ENCODE measurements at regions not wholly inside any gene's neighbourhood (a gene's known extent, or its start where the extent isn't known, plus 50 kb on each side); places are given as distances from the start of the nearest gene placed in this dataset.
"Not testable (repeated sequence)": the region's sequence is repeated elsewhere in the genome, so short reads cannot be mapped to it uniquely, and the experiment has no call there.

DNA sequence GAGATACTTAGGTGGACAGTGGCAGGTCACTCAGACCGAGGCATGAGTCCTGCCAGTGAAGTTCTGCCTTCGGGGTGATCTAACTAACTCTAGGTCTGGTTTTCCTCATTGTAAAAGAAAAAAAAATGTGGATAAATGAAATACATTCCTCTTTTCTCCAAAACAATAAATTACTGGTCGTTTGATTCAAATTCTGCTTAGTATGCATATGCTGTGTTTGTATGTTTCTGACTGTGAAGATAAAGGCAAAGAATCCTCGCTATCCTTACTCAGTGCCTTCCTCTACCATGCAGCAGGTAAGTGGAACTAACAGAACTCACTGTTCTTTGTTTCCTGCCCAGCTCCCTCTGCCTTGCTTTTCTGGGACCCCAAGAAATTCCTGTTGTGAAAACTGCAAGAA, 330.1 kb downstream of the SUCLG1 start:
- no peak for DNase-seq

DNA sequence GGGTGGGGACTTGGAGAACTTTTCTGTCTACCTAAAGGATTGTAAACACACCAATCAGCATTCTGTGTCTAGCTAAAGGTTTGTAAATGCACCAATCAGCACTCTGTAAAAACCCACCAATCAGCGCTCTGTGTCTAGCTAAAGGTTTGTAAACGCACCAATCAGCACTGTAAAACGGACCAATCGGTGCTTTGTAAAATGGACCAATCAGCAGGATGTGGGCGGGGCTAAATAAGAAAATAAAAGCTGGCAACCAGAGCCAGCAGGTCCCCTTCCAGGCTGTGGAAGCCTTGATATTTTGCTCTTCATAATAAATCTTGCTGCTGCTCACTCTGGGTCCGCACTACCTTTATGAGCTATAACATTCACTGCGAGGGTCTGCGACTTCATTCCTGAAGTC, 331.3 kb downstream of the SUCLG1 start:
- DNase-seq = not testable (repeated sequence)

DNA sequence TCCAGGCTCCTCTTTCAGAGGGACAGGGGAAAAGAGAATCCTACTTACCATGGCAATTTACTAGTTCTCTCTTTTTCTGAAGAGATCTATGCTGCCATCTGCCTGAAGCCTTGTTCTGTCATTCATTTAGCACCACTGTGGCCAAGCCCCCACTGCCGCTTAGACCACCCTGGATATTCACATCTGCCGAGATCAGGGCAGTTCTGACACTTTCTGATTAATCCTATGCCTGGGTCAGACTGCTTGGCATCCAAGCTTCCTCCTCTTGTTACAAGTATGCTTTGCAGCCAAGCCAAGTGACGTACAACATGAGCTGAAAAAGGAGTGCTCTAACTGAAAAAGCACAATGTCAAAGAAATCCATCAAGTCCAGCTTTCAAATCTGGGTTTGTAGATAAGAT, 332.6 kb downstream of the SUCLG1 start:
- no peak for DNase-seq

GRCh38 chr2:84126084-84126483, 333.0 kb downstream of the SUCLG1 start:
- no peak for DNase-seq

DNA sequence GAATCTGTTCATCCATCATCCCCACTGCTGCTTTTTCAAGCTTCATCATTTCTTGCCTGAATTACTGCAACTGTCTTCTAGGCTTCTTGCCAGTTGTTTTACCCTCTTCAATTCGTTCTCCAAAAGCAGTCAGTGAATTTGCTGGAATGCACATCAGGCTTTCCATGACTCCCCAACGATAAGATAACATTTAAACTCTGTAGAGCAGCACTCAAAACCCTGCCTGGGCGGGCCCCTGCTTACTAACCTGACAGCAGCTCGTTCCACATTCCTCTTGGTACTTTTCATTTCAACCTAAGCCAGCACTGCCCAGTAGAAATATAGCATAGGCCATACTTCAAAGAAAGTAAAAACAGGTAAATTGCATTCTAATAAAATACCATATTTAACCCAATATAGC, 342.9 kb downstream of the SUCLG1 start:
- DNase-seq = no peak

DNA sequence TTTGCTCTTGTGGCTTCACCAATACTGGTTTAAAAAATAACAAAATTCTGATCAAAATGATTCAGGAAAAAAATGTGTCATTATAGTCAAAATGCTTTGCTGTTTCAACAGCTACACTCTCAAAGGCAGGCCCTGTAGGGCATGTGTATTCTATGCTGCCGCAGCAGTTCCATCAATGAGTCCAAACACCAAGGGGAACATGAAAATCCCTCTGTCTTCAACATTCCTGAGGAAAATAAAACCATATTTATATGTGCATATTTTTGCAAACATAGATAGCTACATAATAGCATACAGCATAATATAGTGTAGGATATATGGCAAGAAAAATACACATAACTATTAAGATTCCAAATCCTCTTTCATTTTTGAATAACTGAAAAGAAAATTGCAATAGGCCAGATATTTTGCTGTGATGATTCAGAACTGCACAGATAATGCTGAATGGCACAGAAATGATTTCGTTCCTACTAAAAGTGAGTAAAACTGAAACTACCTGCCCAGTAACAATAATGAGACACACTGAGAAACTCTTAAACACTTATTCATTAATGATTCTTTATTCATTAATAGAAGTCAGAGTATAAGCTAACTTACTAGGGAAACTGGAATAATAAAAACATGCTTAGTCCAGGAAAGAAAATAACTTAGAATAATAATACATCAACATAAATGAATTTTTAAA, 343.8 kb downstream of the SUCLG1 start:
- no peak for DNase-seq

DNA sequence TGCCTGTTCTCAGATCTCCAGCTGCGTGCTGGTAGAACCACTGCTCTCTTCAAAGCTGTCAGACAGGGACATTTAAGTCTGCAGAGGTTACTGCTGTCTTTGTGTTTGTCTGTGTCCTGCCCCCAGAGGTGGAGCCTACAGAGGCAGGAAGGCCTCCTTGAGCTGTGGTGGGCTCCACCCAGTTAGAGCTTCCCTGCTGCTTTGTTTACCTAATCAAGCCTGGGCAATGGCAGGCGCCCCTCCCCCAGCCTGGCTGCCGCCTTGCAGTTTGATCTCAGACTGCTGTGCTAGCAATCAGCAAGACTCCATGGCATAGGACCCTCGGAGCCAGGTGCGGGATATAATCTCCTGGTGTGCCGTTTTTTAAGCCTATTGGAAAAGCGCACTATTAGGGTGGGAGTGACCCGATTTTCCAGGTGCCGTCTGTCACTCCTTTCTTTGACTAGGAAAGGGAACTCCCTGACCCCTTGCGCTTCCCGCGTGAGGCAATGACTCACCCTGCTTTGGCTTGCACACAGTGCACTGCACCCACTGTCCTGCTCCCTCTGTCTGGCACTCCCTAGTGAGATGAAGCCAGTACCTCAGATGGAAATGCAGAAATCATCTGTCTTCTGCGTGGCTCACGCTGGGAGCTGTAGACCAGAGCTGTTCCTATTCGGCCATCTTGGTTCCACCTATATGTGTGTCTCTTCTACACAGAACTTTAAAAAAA, 355.1 kb downstream of the SUCLG1 start:
- not testable (repeated sequence) for DNase-seq

DNA sequence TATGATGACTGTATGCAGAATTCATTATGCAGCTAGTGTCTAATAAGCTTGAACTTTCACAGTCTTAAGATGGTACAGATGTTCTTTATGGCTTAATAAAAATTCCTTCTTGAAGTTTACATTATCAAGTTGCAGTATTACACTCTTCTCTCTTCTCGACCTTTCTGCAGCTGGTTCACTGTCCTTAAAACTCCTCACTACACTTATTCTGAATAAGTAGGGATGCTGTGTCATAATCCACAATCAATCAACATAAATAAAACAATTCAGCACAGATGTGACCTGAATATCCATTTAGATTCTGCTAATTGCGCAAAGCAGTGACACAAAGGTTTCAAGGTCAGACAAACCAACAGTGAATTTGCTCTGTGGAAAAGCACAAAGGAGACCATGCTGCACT, 356.8 kb downstream of the SUCLG1 start:
- DNase-seq = no peak

GRCh38 chr2:84088656-84089055, 370.4 kb downstream of the SUCLG1 start:
- DNase-seq = no peak

GRCh38 chr2:84085562-84085961, 373.5 kb downstream of the SUCLG1 start:
- no peak for DNase-seq

- no peak for DNase-seq
These were observed 374.2 kb downstream of the SUCLG1 start for GRCh38 chr2:84084856-84085255.

GRCh38 chr2:84083984-84084383, 375.1 kb downstream of the SUCLG1 start:
- DNase-seq = no peak

- no peak for DNase-seq
These were observed 380.6 kb downstream of the SUCLG1 start for GRCh38 chr2:84078471-84078870.

GRCh38 chr2:84077496-84077895, 381.6 kb downstream of the SUCLG1 start:
- DNase-seq = peak; percentile 57 to 64

DNA sequence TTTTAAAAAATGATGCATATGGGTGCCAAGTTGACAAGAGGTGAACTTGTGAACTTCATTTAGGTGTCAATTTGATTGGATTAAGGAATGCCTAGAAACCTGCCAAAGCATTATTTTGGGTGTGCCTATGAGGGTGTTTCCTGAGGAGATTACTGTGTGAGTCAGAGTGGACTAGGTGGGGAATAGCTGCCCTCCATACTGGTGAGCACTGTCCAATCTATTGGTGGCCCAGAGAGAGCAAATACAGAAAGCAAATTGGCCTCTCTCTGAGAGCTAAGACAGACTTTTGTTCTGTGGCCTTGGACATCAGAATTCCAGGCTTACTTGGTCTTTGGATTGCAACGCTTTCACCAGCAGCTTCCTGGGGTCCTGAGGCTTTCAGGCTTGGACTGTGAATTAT, 388.0 kb downstream of the SUCLG1 start:
- DNase-seq = no peak

- DNase-seq = no peak
These were observed 393.2 kb downstream of the SUCLG1 start for GRCh38 chr2:84065857-84066256.

DNA sequence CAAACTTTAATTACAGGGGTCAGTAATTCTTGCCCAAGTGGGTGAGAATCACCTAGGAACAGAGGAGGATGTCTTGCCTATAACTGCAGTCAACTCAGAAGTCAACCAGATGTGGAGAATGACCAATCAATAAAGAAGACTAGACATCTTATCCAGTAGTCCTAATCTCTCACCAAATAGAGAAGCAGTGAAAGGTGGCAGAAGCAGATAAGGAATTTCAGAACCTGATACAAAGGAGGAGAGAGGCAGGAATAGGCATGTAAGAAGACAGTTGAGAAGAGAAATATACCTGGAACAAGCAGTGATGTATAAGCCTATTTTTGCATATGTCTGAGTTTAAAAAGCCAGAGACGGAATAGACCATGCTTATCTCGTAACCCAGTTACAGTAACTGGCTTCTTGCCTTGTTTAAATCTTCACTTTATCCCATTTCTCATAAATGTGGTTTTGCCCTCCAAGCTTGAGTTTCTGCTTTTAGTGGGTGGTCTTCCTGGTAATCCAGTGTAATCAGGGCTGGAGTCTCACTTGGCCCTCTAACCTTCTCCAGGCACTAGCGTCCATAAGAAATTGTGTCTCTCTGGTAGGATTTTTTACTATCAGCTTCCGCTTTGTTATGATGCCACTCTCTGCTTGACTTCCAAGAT, 401.0 kb downstream of the SUCLG1 start:
- no peak for DNase-seq

DNA sequence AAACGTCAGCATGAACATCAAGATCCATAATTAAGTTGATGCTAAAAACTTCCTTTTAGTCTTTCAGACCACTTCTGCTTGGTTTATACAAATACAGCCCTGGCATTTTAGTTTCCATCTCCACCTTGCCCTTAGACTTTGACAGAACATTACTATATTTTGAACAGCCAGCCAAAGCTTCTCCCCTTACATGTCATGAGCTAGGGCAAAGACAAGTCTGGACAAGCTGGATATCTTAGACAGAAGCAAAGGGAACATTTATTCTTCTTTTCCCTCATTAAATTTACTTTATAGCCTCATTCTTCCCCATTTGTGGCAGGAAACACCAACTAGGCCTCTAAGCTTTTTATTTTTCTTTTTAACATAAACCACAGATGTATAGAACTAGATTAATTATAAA, 403.3 kb downstream of the SUCLG1 start:
- DNase-seq = no peak

DNA sequence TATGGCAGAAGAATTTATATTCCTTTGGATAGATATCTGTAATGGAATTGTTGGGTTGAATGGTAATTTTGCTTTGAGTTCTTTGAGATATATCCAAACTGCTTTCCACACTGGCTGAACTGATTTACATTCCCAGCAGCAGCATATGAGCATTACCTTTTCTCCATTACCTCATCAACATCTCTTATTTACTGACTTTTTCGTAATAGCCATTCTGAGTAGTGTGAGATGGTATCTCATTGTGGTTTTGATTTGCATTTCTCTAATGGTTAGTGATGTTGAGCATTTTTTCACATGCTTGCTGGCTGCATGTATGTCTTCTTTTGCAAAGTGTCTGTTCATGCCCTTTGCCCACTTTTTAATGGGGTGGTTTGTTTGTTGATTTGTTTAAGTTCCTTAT, 404.5 kb downstream of the SUCLG1 start:
- DNase-seq = not testable (repeated sequence)

GRCh38 chr2:84052913-84053312, 406.2 kb downstream of the SUCLG1 start:
- DNase-seq = no peak

GRCh38 chr2:84052043-84052442, 407.0 kb downstream of the SUCLG1 start:
- no peak for DNase-seq

GRCh38 chr2:84048964-84049363, 410.1 kb downstream of the SUCLG1 start:
- no peak for DNase-seq

DNA sequence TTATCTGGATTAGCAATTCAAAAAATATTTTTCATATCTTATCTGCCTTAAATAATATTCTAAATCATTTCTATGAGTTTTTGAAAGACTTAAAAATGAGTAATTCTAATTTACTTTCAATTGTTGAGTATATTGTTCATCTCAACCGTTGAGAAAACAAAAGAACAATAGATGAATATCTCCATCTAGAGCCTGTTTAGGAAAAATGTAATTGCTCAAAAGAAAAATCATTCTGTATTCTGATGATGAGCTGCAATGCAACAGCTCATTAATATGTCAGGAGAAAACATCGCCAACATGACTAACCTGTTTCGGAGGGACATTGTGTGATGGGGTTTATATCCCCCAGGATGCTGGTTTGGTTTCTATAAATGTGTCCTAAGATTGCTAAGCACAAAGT, 417.6 kb downstream of the SUCLG1 start:
- DNase-seq = no peak

GRCh38 chr2:84040281-84040680, 418.8 kb downstream of the SUCLG1 start:
- no peak for DNase-seq
